AG09309 (cell line): ENCODE measurements at regions not wholly inside any gene's neighbourhood (a gene's known extent, or its start where the extent isn't known, plus 50 kb on each side); places are given as distances from the start of the nearest gene placed in this dataset.

Experiments
- DNase-seq: peaks from one replicate; pipeline ENCODE4 v3.0.0-alpha.2; 2010; ENCODE audit warnings: low read depth
- H3K4me3 ChIP-seq: 2 replicates; pipeline ENCODE4 v1.5.1; 2011; ENCODE audit warnings: mild to moderate bottlenecking, low read depth, low read length, moderate library complexity; ENCODE audit not compliant: control insufficient read depth
- TF ChIP-seq, protein P1 (sequence below): IDR thresholded peaks from 2 replicates; pipeline ENCODE4 v1.5.1; 2011; ENCODE audit warnings: mild to moderate bottlenecking, low read depth, low read length, inconsistent platforms; ENCODE audit not compliant: insufficient read depth, control insufficient read depth; ENCODE audit errors: missing control alignments

DNA sequence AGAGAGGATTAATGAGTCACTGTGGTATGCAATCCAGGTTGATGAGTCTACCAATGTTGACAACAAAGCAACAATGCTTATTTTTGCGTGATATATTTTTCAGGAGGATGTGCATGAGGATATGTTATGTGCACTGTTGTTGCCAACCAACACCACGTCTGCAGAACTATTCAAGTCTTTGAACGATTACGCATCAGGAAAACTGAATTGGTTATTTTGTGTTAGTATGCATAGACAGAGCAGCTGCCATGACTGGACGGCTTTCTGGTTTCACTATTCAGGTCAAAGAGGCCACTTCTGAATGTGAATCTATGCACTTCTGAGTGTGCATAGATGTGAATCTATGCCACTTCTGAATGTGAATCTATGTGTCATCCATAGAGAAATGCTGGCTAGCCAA, 134.0 kb upstream of the GRIK2 start:
- DNase-seq, result no peak
- TF ChIP-seq, protein P1, sequence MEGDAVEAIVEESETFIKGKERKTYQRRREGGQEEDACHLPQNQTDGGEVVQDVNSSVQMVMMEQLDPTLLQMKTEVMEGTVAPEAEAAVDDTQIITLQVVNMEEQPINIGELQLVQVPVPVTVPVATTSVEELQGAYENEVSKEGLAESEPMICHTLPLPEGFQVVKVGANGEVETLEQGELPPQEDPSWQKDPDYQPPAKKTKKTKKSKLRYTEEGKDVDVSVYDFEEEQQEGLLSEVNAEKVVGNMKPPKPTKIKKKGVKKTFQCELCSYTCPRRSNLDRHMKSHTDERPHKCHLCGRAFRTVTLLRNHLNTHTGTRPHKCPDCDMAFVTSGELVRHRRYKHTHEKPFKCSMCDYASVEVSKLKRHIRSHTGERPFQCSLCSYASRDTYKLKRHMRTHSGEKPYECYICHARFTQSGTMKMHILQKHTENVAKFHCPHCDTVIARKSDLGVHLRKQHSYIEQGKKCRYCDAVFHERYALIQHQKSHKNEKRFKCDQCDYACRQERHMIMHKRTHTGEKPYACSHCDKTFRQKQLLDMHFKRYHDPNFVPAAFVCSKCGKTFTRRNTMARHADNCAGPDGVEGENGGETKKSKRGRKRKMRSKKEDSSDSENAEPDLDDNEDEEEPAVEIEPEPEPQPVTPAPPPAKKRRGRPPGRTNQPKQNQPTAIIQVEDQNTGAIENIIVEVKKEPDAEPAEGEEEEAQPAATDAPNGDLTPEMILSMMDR, result no peak
- H3K4me3 ChIP-seq, result no peak overlapping the region

DNA sequence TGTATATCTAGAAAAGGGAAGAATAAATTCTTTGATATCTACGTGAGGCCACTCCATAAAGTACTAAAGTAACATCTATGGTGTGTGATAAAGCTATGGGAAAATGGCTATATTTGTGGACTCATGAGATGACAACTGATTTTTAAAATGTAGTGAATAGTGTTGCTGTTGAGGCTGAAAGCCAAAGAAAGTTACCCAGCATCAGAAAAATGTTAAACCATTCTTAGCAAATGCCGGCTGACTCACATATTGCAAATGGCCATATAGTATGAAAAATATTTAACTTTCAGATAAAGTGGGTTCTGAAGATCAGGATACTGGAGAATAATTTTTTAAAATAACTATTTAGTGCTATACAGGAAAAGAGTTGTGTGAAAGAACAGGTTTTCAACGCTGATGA, 129.9 kb upstream of the GRIK2 start:
- DNase-seq, result no peak
- no peak overlapping the region for H3K4me3 ChIP-seq
- TF ChIP-seq, protein P1, result no peak

DNA sequence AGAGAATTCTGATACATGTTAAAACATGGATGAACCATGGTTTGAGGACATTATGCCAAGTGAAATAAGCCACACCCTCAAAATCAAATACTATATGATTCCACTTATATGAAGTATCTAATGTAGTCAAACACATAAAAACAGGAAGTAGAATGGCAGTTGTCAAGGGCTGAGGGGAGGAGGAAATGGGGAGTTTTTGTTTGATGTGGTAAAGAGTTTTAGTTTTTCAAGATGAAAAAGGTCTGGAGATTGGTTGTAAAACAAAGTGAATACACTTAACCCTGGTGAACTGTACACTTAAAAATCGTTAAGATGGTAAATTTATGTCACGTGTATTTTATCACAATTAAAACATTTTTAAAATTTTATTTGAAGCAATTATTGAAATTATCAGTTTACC, 127.4 kb upstream of the GRIK2 start:
- TF ChIP-seq, protein P1, result no peak
- DNase-seq, result no peak
- H3K4me3 ChIP-seq, result no peak overlapping the region

DNA sequence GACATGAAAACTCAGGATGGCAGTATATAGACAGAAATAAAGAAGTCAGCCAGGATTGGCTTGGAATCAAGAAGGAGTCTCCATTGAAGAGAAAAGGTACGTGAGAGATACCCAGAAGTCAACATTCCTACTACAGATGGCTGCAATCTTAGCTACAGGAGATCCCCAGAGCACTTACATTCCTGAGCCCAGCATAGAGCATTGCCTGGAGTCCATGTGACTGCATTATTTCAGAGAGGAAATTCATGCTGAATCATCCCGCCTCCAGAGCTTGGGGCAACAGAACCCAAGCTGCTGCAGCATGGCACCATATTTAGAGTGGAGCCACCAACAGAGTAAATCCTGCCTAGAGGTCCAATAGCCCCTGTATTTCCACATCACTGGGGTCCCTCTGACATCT, 125.0 kb upstream of the GRIK2 start:
- no peak for DNase-seq
- H3K4me3 ChIP-seq, result no peak overlapping the region
- TF ChIP-seq, protein P1, result no peak

DNA sequence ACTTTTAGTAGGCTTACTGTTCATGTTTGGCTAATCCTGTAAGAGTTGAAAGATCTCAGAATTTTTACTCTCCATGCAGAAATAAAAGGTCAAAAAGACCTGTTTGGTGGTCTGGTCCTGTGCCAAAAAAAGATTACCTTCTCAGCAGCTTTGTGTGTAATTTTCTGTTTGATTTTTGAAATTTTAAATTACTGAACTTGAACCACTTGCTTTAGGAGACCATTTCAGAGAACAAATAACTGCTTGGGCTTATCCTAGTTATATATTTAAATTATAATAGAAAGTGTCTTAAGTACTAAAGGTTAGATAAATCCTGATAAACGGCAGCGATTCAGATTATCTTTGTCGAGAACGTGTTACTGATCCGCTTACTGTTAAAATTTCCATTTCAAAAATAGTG, 118.3 kb upstream of the GRIK2 start:
- no peak for DNase-seq
- TF ChIP-seq, protein P1, result no peak
- no peak overlapping the region for H3K4me3 ChIP-seq

DNA sequence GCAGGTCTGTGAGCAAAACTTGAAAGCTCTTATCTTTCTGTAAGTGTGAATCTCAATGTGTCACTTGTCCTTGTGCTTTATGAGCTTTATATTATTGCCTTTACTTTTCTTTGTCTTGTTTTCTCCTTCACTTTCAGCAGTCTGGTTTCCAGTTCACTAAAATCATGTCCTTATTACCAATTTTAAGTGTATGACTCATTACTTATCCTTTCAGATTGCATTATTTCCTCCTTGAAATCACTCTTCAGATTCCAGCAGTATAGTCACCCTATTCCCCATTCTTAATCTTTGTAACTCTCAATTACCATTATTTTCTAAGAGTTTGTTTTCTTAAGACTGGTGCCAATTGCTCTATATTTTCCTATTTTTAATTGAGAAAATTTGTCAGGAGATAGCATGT, 117.4 kb upstream of the GRIK2 start:
- no peak overlapping the region for H3K4me3 ChIP-seq
- TF ChIP-seq, protein P1, result no peak
- no peak for DNase-seq

DNA sequence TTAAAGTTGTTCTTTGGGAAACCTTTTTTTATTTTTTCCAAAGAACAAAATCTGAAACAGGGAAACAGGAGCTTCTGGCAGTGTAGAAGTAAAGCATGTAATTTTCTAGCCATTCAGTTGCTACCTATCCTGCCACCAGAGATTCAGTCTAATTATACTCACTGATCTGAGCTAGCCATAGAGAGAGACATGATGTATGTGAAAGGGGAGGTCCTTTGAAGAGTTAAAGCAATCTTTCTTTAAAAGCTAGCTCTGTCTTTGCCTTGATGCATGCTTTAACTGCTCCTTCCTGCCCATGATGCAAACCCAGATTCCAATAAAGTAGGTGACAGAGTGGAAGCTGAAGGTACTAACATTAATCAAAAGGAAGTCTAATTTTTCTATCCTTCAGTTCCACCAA, 114.1 kb upstream of the GRIK2 start:
- H3K4me3 ChIP-seq, result no peak overlapping the region
- no peak for DNase-seq
- TF ChIP-seq, protein P1, result no peak
